GDM1 (cell line): ENCODE measurements at regions not wholly inside any gene's neighbourhood (a gene's known extent, or its start where the extent isn't known, plus 50 kb on each side); places are given as distances from the start of the nearest gene placed in this dataset.

Source experiments
- DNase-seq: peaks from one replicate; lab custom pipeline; 2025; lab: John Stamatoyannopoulos, UW

GRCh38 chr4:63493265-63493664, 916.0 kb downstream of the TECRL start:
- no peak for DNase-seq

- DNase-seq, result no peak
Observed at GRCh38 chr4:63492515-63492914, 916.7 kb downstream of the TECRL start.

GRCh38 chr4:63464393-63464792, 944.9 kb downstream of the TECRL start:
- no peak for DNase-seq

GRCh38 chr4:63460075-63460474, 949.2 kb downstream of the TECRL start:
- no peak for DNase-seq

- DNase-seq, result peak; percentile 47
Observed at GRCh38 chr4:63459329-63459728, 949.9 kb downstream of the TECRL start.

GRCh38 chr4:63458010-63458409, 951.2 kb downstream of the TECRL start:
- no peak for DNase-seq

- no peak for DNase-seq
Observed at GRCh38 chr4:63440236-63440635, 969.0 kb downstream of the TECRL start.

- DNase-seq, result no peak
Observed at GRCh38 chr4:63430105-63430504, 979.1 kb downstream of the TECRL start.

- DNase-seq, result no peak
Observed at GRCh38 chr4:63396269-63396668, 1013.0 kb downstream of the TECRL start.

- no peak for DNase-seq
Observed at GRCh38 chr4:63393544-63393943, 1015.7 kb downstream of the TECRL start.

- DNase-seq, result no peak
Observed at GRCh38 chr4:63379750-63380522, 1029.3 kb downstream of the TECRL start.

GRCh38 chr4:63371001-63371400, 1038.2 kb downstream of the TECRL start:
- DNase-seq, result no peak

- DNase-seq, result no peak
Observed at GRCh38 chr4:63361628-63362027, 1047.6 kb downstream of the TECRL start.

- DNase-seq, result no peak
Observed at GRCh38 chr4:63361066-63361465, 1048.2 kb downstream of the TECRL start.

- DNase-seq, result no peak
Observed at GRCh38 chr4:63349674-63350025, 1059.6 kb downstream of the TECRL start.

GRCh38 chr4:63348735-63349673, 1060.2 kb downstream of the TECRL start:
- no peak for DNase-seq

- no peak for DNase-seq
Observed at GRCh38 chr4:63325140-63325539, 1084.1 kb downstream of the TECRL start.

- no peak for DNase-seq
Observed at GRCh38 chr4:63316633-63317032, 1092.6 kb downstream of the TECRL start.

GRCh38 chr4:63315651-63316050, 1093.6 kb downstream of the TECRL start:
- no peak for DNase-seq

GRCh38 chr4:63308697-63309096, 1100.6 kb downstream of the TECRL start:
- DNase-seq, result no peak

- DNase-seq, result no peak
Observed at GRCh38 chr4:63302792-63303191, 1106.5 kb downstream of the TECRL start.

GRCh38 chr4:63302078-63302477, 1107.2 kb downstream of the TECRL start:
- DNase-seq, result no peak

GRCh38 chr4:63296773-63297172, 1112.5 kb downstream of the TECRL start:
- no peak for DNase-seq
